Liver (tissue), 8 donors: ENCODE measurements at regions not wholly inside any gene's neighbourhood (a gene's known extent, or its start where the extent isn't known, plus 50 kb on each side); places are given as distances from the start of the nearest gene placed in this dataset.

Experiments
- DNase-seq: peaks from one replicate; pipeline ENCODE4 v3.0.0-alpha.2; 2017; ENCODE audit warnings: low spot score
- H3K27ac ChIP-seq, 2 donors: one replicate each; pipeline ENCODE4 v1.7.0; 2013; ENCODE audit warnings: inconsistent platforms in 2 of 2, low read length in 2 of 2, control low read depth in 1 of 2, low read depth in 1 of 2, mild to moderate bottlenecking in 1 of 2
- H3K27me3 ChIP-seq, 4 donors: one replicate each; pipeline versions ENCODE4 v1.6.1 to v1.7.0; 2013; ENCODE audit warnings: low read length in 3 of 4, inconsistent platforms in 1 of 4, mild to moderate bottlenecking in 1 of 4, moderate library complexity in 1 of 4; ENCODE audit not compliant: control insufficient read depth in 4 of 4, insufficient read depth in 4 of 4
- H3K36me3 ChIP-seq, 4 donors: one replicate each; pipeline versions ENCODE4 v1.6.1 to v1.7.0; 2013; ENCODE audit warnings: low read length in 3 of 4, mild to moderate bottlenecking in 3 of 4, low read depth in 1 of 4, moderate library complexity in 1 of 4; ENCODE audit not compliant: control insufficient read depth in 4 of 4, insufficient read depth in 3 of 4
- H3K4me1 ChIP-seq, 4 donors: one replicate each; pipeline versions ENCODE4 v1.6.1 to v1.7.0; 2013; ENCODE audit warnings: low read length in 3 of 4, mild to moderate bottlenecking in 3 of 4, moderate library complexity in 1 of 4; ENCODE audit not compliant: control insufficient read depth in 4 of 4, insufficient read depth in 4 of 4
- H3K4me3 ChIP-seq, 3 donors: one replicate each; pipeline versions ENCODE4 v1.6.1 to v1.7.0; 2013; ENCODE audit warnings: low read length in 3 of 3, control low read depth in 1 of 3, low read depth in 1 of 3, mild to moderate bottlenecking in 1 of 3
- H3K9ac ChIP-seq, 2 donors: one replicate each; pipeline ENCODE4 v1.7.0; 2013; ENCODE audit warnings: low read length in 2 of 2, mild to moderate bottlenecking in 2 of 2, moderate library complexity in 2 of 2, control low read depth in 1 of 2, low read depth in 1 of 2
- H3K9me3 ChIP-seq, 4 donors: one replicate each; pipeline versions ENCODE4 v1.6.1 to v1.7.0; 2013; ENCODE audit warnings: low read length in 3 of 4; ENCODE audit not compliant: control insufficient read depth in 4 of 4
- ATF3 ChIP-seq: IDR thresholded peaks from 2 replicates; pipeline ENCODE4 v1.6.1; 2016; ENCODE audit warnings: antibody characterized with exemption
- EGR1 ChIP-seq, 2 donors: IDR thresholded peaks; 2 replicates each; pipeline ENCODE4 v1.6.1; 2016 to 2018; ENCODE audit warnings: antibody characterized with exemption in 2 of 2, low read depth in 2 of 2
- FOXA1 ChIP-seq: IDR thresholded peaks from 2 replicates; pipeline ENCODE4 v1.6.1; 2016; ENCODE audit warnings: antibody characterized with exemption
- FOXA2 ChIP-seq: IDR thresholded peaks from 2 replicates; pipeline ENCODE4 v1.6.1; 2016; ENCODE audit warnings: antibody characterized with exemption
- GABPA ChIP-seq, 2 donors: IDR thresholded peaks in 1 of 2; conservative IDR thresholded peaks in 1 of 2; 2 replicates each; pipeline ENCODE4 v1.6.1; 2016; ENCODE audit warnings: antibody characterized with exemption in 2 of 2, mild to moderate bottlenecking in 1 of 2, moderate library complexity in 1 of 2
- HNF4A ChIP-seq, 2 donors: conservative IDR thresholded peaks; 2 replicates each; pipeline ENCODE4 v1.6.1; 2016; ENCODE audit warnings: antibody characterized with exemption in 2 of 2, mild to moderate bottlenecking in 2 of 2
- JUND ChIP-seq, 2 donors: IDR thresholded peaks; 2 replicates each; pipeline ENCODE4 v1.6.1; 2016; ENCODE audit warnings: antibody characterized with exemption in 2 of 2
- MAX ChIP-seq: IDR thresholded peaks from 2 replicates; pipeline ENCODE4 v1.6.1; 2016; ENCODE audit warnings: antibody characterized with exemption
- NR2F2 ChIP-seq: IDR thresholded peaks from 2 replicates; pipeline ENCODE4 v1.6.1; 2016; ENCODE audit warnings: antibody characterized with exemption
- RAD21 ChIP-seq, 2 donors: IDR thresholded peaks; 2 replicates each; pipeline ENCODE4 v1.6.1; 2016; ENCODE audit warnings: antibody characterized with exemption in 2 of 2, mild to moderate bottlenecking in 2 of 2
- RXRA ChIP-seq, 2 donors: IDR thresholded peaks; 2 replicates each; pipeline ENCODE4 v1.6.1; 2017 to 2018; ENCODE audit warnings: antibody characterized with exemption in 2 of 2, mild to moderate bottlenecking in 1 of 2
- SP1 ChIP-seq: IDR thresholded peaks from 2 replicates; pipeline ENCODE4 v1.6.1; 2018; ENCODE audit warnings: antibody characterized with exemption, mild to moderate bottlenecking
- TAF1 ChIP-seq: conservative IDR thresholded peaks from 2 replicates; pipeline ENCODE4 v1.6.1; 2016; ENCODE audit warnings: antibody characterized with exemption, mild to moderate bottlenecking
- YY1 ChIP-seq: IDR thresholded peaks from 2 replicates; pipeline ENCODE4 v1.6.1; 2016; ENCODE audit warnings: antibody characterized with exemption, mild to moderate bottlenecking
- WGBS: extraction: QIAGEN DNeasy Blood & Tissue Kit; methylation state at CpG from one replicate; pipeline ENCODE4 v1.1.7; 2013; 5-methylcytosine and 5-hydroxymethylcytosine counted together
- TF ChIP-seq, protein P1 (sequence below): fragments of 150-350 bp; IDR thresholded peaks from 2 replicates; pipeline ENCODE4 v1.5.1; 2017; ENCODE audit warnings: improper control_type of control experiment, low read depth, low read length; ENCODE audit not compliant: missing input control
- donor health status: healthy.
- donor health status: healthy.
- donor health status: healthy.
- donor health status: healthy.
- donor health status: healthy.

DNA sequence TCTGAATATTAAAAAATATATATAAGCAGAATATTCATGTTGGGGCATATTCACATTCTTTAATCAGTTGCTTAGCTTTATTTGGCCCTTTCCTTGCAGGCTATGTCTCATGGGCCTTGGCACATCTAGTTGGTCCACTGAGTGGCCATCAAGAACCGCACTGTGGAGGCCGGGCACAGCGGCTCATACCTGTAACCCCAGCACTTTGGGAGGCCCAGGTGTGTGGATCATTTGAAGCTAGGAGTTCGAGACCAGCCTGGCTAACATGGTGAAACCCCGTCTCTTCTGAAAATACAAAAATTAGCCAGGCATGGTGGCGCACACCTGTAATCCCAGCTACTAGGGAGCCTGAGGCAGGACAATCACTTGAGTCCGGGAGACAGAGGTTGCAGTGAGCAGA, 127.6 kb upstream of the TANK start (continued):
- no peak for TF ChIP-seq HNF4A (conservative IDR thresholded peaks at IDR 0.05)

- Histone ChIP-seq H3K9me3 (no peaks in the 10 kb centered on the region), H3K4me1 (no peaks in the 10 kb centered on the region), H3K27ac (no peak overlapping the region), H3K9ac (no peak overlapping the region), H3K27me3 (no peaks in the 10 kb centered on the region), H3K36me3 (no peaks in the 10 kb centered on the region), H3K4me3 (no peak overlapping the region)
- WGBS = 71% methylated on average over 2 of the region's 2 CpGs
- DNase-seq = no peak
- TF ChIP-seq FOXA1 (no peak), MAX (no peak), ATF3 (no peak), FOXA2 (no peak)
These were observed 127.1 kb upstream of the TANK start for GRCh38 chr2:161033059-161033660.

DNA sequence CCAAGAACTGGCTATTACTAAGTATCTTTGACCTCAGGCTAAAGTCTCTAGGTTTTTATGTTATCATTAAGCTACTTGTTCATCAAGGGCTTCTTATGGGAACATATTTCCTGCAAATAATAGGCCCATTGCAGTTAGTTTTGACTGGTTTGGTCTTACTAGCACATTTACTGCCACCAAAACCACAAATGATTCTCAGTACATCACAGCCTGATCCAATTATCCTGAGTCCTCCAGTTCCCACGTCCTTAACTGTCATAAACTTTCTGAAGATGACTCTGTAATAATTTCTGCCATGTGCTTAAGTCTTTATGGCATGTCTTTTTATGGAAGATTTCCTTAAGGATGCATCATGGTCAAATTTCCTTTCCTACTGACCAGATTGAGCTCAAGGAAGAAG, 123.3 kb upstream of the TANK start:
- Histone ChIP-seq H3K4me3 (no peak overlapping the region), H3K9ac (no peak overlapping the region)

DNA sequence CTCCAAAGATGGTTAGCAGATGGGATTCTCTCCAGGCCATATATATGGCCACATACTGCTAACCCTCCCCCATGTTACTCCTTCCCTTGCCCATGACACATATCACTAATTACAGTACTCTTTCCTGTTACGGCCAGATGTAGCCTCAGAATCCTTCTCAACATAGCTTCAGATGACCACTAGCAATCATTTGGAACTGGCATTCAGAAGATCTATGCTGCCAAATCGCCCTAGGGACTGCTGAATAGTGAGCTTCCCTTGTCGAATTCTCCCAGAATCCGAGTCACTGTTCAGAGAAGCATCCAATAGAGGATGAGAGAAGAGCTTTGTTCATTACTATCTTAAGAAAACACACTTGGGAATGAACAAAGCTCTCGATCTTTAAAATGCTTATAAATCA, 121.2 kb upstream of the TANK start:
- TF ChIP-seq GABPA (IDR thresholded peaks at IDR 0.05 in 1 of 2, conservative IDR thresholded peaks at IDR 0.05 in 1 of 2) = no peak
- no peak for TF ChIP-seq ATF3
- no peak for TF ChIP-seq MAX
- no peak for TF ChIP-seq EGR1 (IDR thresholded peaks at IDR 0.05; ENCODE audit: low read depth in 2 of 2)
- no peak for TF ChIP-seq JUND (IDR thresholded peaks at IDR 0.05)
- TF ChIP-seq HNF4A (conservative IDR thresholded peaks at IDR 0.05) = no peak
- TF ChIP-seq RXRA (IDR thresholded peaks at IDR 0.05) = no peak
- TF ChIP-seq TAF1 = no peak
- TF ChIP-seq SP1 = no peak
- no peak for TF ChIP-seq RAD21 (IDR thresholded peaks at IDR 0.05)
- TF ChIP-seq FOXA1 = no peak
- no peak for TF ChIP-seq YY1
- TF ChIP-seq FOXA2 = no peak
- TF ChIP-seq, protein P1, sequence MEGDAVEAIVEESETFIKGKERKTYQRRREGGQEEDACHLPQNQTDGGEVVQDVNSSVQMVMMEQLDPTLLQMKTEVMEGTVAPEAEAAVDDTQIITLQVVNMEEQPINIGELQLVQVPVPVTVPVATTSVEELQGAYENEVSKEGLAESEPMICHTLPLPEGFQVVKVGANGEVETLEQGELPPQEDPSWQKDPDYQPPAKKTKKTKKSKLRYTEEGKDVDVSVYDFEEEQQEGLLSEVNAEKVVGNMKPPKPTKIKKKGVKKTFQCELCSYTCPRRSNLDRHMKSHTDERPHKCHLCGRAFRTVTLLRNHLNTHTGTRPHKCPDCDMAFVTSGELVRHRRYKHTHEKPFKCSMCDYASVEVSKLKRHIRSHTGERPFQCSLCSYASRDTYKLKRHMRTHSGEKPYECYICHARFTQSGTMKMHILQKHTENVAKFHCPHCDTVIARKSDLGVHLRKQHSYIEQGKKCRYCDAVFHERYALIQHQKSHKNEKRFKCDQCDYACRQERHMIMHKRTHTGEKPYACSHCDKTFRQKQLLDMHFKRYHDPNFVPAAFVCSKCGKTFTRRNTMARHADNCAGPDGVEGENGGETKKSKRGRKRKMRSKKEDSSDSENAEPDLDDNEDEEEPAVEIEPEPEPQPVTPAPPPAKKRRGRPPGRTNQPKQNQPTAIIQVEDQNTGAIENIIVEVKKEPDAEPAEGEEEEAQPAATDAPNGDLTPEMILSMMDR = no peak
- no peak for TF ChIP-seq NR2F2
- H3K27ac ChIP-seq = no peak overlapping the region
- H3K4me1 ChIP-seq = no peaks in the 10 kb centered on the region
- H3K9ac ChIP-seq = no peak overlapping the region
- H3K4me3 ChIP-seq = no peak overlapping the region
- H3K27me3 ChIP-seq = no peaks in the 10 kb centered on the region
- H3K36me3 ChIP-seq = no peaks in the 10 kb centered on the region
- H3K9me3 ChIP-seq = no peaks in the 10 kb centered on the region
- 85% methylated on average over 5 of the region's 5 CpGs for WGBS
- no peak for DNase-seq

More for the DNA sequence above, 123.3 kb upstream of the TANK start:
- H3K27ac ChIP-seq = no peak overlapping the region
- no peaks in the 10 kb centered on the region for H3K27me3 ChIP-seq
- no peaks in the 10 kb centered on the region for H3K9me3 ChIP-seq
- H3K4me1 ChIP-seq = no peaks in the 10 kb centered on the region
- DNase-seq = no peak
- no peaks in the 10 kb centered on the region for H3K36me3 ChIP-seq
- TF ChIP-seq FOXA2 (no peak), RAD21 (IDR thresholded peaks at IDR 0.05) (no peak), HNF4A (conservative IDR thresholded peaks at IDR 0.05) (no peak), FOXA1 (no peak)
- 67% methylated on average over 1 of the region's 1 CpG for WGBS
